CD14-positive monocyte (primary cell): ENCODE measurements at regions not wholly inside any gene's neighbourhood (a gene's known extent, or its start where the extent isn't known, plus 50 kb on each side); places are given as distances from the start of the nearest gene placed in this dataset.

Experiments
- DNase-seq, 3 donors: peaks; one replicate each; pipeline ENCODE4 v3.0.0-alpha.2; 2011 to 2022
- H2AFZ ChIP-seq: 2 replicates; pipeline ENCODE4 v1.6.0; 2012; ENCODE audit warnings: mild to moderate bottlenecking, low read depth, low read length, inconsistent platforms; ENCODE audit not compliant: insufficient read depth, poor library complexity, severe bottlenecking
- H3K27ac ChIP-seq, 2 donors: 1 replicate in 1 of 2; 2 replicates in 1 of 2; pipeline ENCODE4 v1.5.1; 2012 to 2013; ENCODE audit warnings: low read length in 2 of 2, control low read depth in 1 of 2, inconsistent platforms in 1 of 2, low read depth in 1 of 2, mild to moderate bottlenecking in 1 of 2
- H3K27me3 ChIP-seq, 2 donors: one replicate each; pipeline versions ENCODE4 v1.6.0 to v1.6.1; 2011 to 2013; ENCODE audit warnings: low read length in 2 of 2; ENCODE audit not compliant: control insufficient read depth in 2 of 2, insufficient read depth in 2 of 2
- H3K36me3 ChIP-seq, 2 donors: replicated peaks in 1 of 2; 1 replicate in 1 of 2; 2 replicates in 1 of 2; pipeline versions ENCODE4 v1.5.1 to v1.6.1; 2012 to 2013; ENCODE audit warnings: low read length in 2 of 2, control low read depth in 1 of 2, inconsistent platforms in 1 of 2, mild to moderate bottlenecking in 1 of 2; ENCODE audit not compliant: insufficient read depth in 2 of 2, control insufficient read depth in 1 of 2
- H3K4me1 ChIP-seq, 2 donors: 1 replicate in 1 of 2; 2 replicates in 1 of 2; pipeline versions ENCODE4 v1.5.1 to v1.6.1; 2012 to 2013; ENCODE audit warnings: low read length in 2 of 2, control low read depth in 1 of 2, inconsistent platforms in 1 of 2, mild to moderate bottlenecking in 1 of 2, moderate library complexity in 1 of 2; ENCODE audit not compliant: insufficient read depth in 2 of 2, control insufficient read depth in 1 of 2
- H3K4me2 ChIP-seq: replicated peaks from 2 replicates; pipeline ENCODE3; 2012; ENCODE audit warnings: low read length, moderate library complexity, mild to moderate bottlenecking; ENCODE audit not compliant: poor library complexity, severe bottlenecking; ENCODE audit errors: extremely low read depth
- H3K4me3 ChIP-seq, 3 experiments: fragments of 200-600 bp in 1 of 3; sonication (generic) in 1 of 3; replicated peaks in 1 of 3; 1 replicate in 2 of 3; 2 replicates in 1 of 3; pipeline ENCODE4 v1.5.1; 2011 to 2013; ENCODE audit warnings: low read length in 3 of 3, mild to moderate bottlenecking in 3 of 3, control low read depth in 2 of 3, low read depth in 2 of 3, inconsistent platforms in 1 of 3, moderate library complexity in 1 of 3
- H3K79me2 ChIP-seq: 2 replicates; pipeline ENCODE4 v1.6.0; 2012; ENCODE audit warnings: mild to moderate bottlenecking, control low read depth, inconsistent platforms, low read length, moderate library complexity; ENCODE audit not compliant: insufficient read depth
- H3K9ac ChIP-seq: 2 replicates; pipeline ENCODE4 v1.6.0; 2017; ENCODE audit warnings: low read length, mild to moderate bottlenecking; ENCODE audit not compliant: insufficient read depth, poor library complexity, severe bottlenecking
- H3K9me3 ChIP-seq, 2 donors: replicated peaks in 1 of 2; 1 replicate in 1 of 2; 2 replicates in 1 of 2; pipeline versions ENCODE4 v1.5.1 to v1.6.1; 2012 to 2013; ENCODE audit warnings: low read length in 2 of 2, control low read depth in 1 of 2; ENCODE audit not compliant: control insufficient read depth in 1 of 2, insufficient read depth in 1 of 2
- H4K20me1 ChIP-seq: 2 replicates; pipeline ENCODE4 v1.6.0; 2012; ENCODE audit warnings: mild to moderate bottlenecking, low read length, control low read depth, moderate library complexity; ENCODE audit not compliant: insufficient read depth
- H3K27ac Mint-ChIP-seq, 7 donors: one replicate each; pipeline ENCODE4 v1.8.0; 2020; ENCODE audit warnings: mild to moderate bottlenecking in 7 of 7, mixed read lengths in 7 of 7, moderate library complexity in 6 of 7, inconsistent platforms in 2 of 7
- H3K27me3 Mint-ChIP-seq, 3 donors: one replicate each; pipeline ENCODE4 v1.8.0; 2021 to 2022; ENCODE audit warnings: low read depth in 3 of 3, mild to moderate bottlenecking in 3 of 3, mixed read lengths in 3 of 3, moderate library complexity in 3 of 3, inconsistent platforms in 1 of 3
- H3K36me3 Mint-ChIP-seq, 2 donors: one replicate each; pipeline ENCODE4 v1.8.0; 2020; ENCODE audit warnings: mixed read lengths in 2 of 2, inconsistent platforms in 1 of 2, mild to moderate bottlenecking in 1 of 2
- H3K4me1 Mint-ChIP-seq: one replicate; pipeline ENCODE4 v1.8.0; 2020; ENCODE audit warnings: mild to moderate bottlenecking, mixed read lengths
- H3K4me3 Mint-ChIP-seq, 2 donors: one replicate each; pipeline ENCODE4 v1.8.0; 2020; ENCODE audit warnings: mild to moderate bottlenecking in 2 of 2, mixed read lengths in 2 of 2, moderate library complexity in 1 of 2
- H3K9me3 Mint-ChIP-seq, 7 donors: one replicate each; pipeline ENCODE4 v1.8.0; 2020 to 2022; ENCODE audit warnings: mixed read lengths in 7 of 7, mild to moderate bottlenecking in 6 of 7, moderate library complexity in 6 of 7, inconsistent platforms in 2 of 7
- CTCF ChIP-seq: fragments of 200-600 bp; IDR thresholded peaks from one replicate; pipeline ENCODE4 v1.8.0; 2022; ENCODE audit warnings: antibody characterized with exemption, mild to moderate bottlenecking
- WGBS: methylation state at CpG from one replicate; pipeline ENCODE4 v1.1.5; 2013; ENCODE audit warnings: missing lambda C conversion rate; ENCODE audit not compliant: insufficient coverage; 5-methylcytosine and 5-hydroxymethylcytosine counted together
- intact Hi-C, 2 donors: fragments of 100-400 bp; cut with micrococcal nuclease; formaldehyde crosslinking; loops; one replicate each; pipeline versions ENCODE4 v1.15.0 to v1.15.1; 2023

- H3K9me3 ChIP-seq, result no peaks in the 10 kb centered on the region
- Mint-ChIP-seq H3K36me3 (no peaks in the 10 kb centered on the region), H3K4me1 (peaks cover 2% of the 10 kb centered on the region), H3K27me3 (peaks cover 7 to 18% (median 8%) of the 10 kb centered on the region in 3 donors), H3K9me3 (no peaks in the 10 kb centered on the region), H3K27ac (no peak overlapping the region), H3K4me3 (no peak overlapping the region)
- H3K4me3 ChIP-seq, result no peak overlapping the region
- no peak overlapping the region for H2AFZ ChIP-seq
- no peak overlapping the region for H3K9ac ChIP-seq
- H4K20me1 ChIP-seq, result no peaks in the 10 kb centered on the region
- no peak for TF ChIP-seq CTCF
- no peaks in the 10 kb centered on the region for H3K4me1 ChIP-seq
- intact Hi-C loops, result no loop called here
- no peak overlapping the region for H3K27ac ChIP-seq
- H3K27me3 ChIP-seq, result peaks cover 4 to 7% of the 10 kb centered on the region in 2 donors
- H3K36me3 ChIP-seq, result no peaks in the 10 kb centered on the region
- no peak overlapping the region for H3K4me2 ChIP-seq
- no peak for DNase-seq
- H3K79me2 ChIP-seq, result no peaks in the 10 kb centered on the region
Measured at GRCh38 chr14:34224221-34224620, 237.8 kb downstream of the SPTSSA start.

GRCh38 chr14:34223373-34224148, 238.5 kb downstream of the SPTSSA start:
- Histone ChIP-seq H3K27me3 (peaks cover 4 to 7% of the 10 kb centered on the region in 2 donors), H3K4me1 (no peaks in the 10 kb centered on the region), H3K9me3 (no peaks in the 10 kb centered on the region), H3K4me3 (no peak overlapping the region), H3K4me2 (no peak overlapping the region), H3K79me2 (no peaks in the 10 kb centered on the region), H2AFZ (no peak overlapping the region), H3K36me3 (no peaks in the 10 kb centered on the region), H3K9ac (no peak overlapping the region), H4K20me1 (no peaks in the 10 kb centered on the region), H3K27ac (no peak overlapping the region)
- no peak overlapping the region for H3K27ac Mint-ChIP-seq
- H3K9me3 Mint-ChIP-seq, result no peaks in the 10 kb centered on the region
- DNase-seq, result no peak
- intact Hi-C loops, result no loop called here
- H3K4me1 Mint-ChIP-seq, result peaks cover 2% of the 10 kb centered on the region
- TF ChIP-seq CTCF, result no peak
- H3K4me3 Mint-ChIP-seq, result no peak overlapping the region
- WGBS, result 100% methylated on average over 2 of the region's 3 CpGs
- H3K36me3 Mint-ChIP-seq, result no peaks in the 10 kb centered on the region
- peaks cover 8 to 18% (median 8%) of the 10 kb centered on the region in 3 donors for H3K27me3 Mint-ChIP-seq
